ENCODE measurements at regions not wholly inside any gene's neighbourhood (a gene's known extent, or its start where the extent isn't known, plus 50 kb on each side); places are given as distances from the start of the nearest gene placed in this dataset.

- Histone ChIP-seq H3K9me3 (no peaks in the 10 kb centered on the region), H3K4me3 (no peak overlapping the region), H3K36me3 (no peaks in the 10 kb centered on the region), H3K4me1 (no peaks in the 10 kb centered on the region), H3K27me3 (no peaks in the 10 kb centered on the region), H3K27ac (no peak overlapping the region)
- no peak for TF ChIP-seq CTCF (IDR thresholded peaks at IDR 0.05 in 4 of 5, conservative IDR thresholded peaks at IDR 0.05 in 1 of 5)
- in situ Hi-C loops (cut with MboI; ENCODE audit: low sequenced_read_pairs in 4 of 4) = no loop called here
- no peak for ATAC-seq
- intact Hi-C loops (cut with DNase I; ENCODE audit: low total_unique reads) = no loop called here
- no peak for DNase-seq
Observed at GRCh38 chr11:30174265-30175020, 56.4 kb upstream of the FSHB start.

All from gastrocnemius medialis (tissue), 4 donors.